Kidney (tissue), 13 donors: ENCODE measurements at regions not wholly inside any gene's neighbourhood (a gene's known extent, or its start where the extent isn't known, plus 50 kb on each side); places are given as distances from the start of the nearest gene placed in this dataset.

Experiments used
- DNase-seq, 5 donors: peaks; one replicate each; pipeline ENCODE4 v3.0.0-alpha.2; 2013 to 2020
- FAIRE-seq: peaks from 2 replicates; lab custom pipeline; 2012; peaks lifted over from hg19 to GRCh38; lab: Jason Lieb, UNC
- H3K27ac ChIP-seq, 2 donors: one replicate each; pipeline ENCODE4 v1.7.0; 2013; ENCODE audit warnings: low read depth in 2 of 2, low read length in 2 of 2, inconsistent platforms in 1 of 2
- H3K27me3 ChIP-seq: one replicate; pipeline ENCODE4 v1.7.1; 2013; ENCODE audit warnings: low read length, inconsistent platforms; ENCODE audit not compliant: control insufficient read depth, insufficient read depth
- H3K36me3 ChIP-seq, 3 donors: one replicate each; pipeline versions ENCODE4 v1.7.0 to v1.7.1; 2013; ENCODE audit warnings: low read length in 3 of 3, control low read depth in 1 of 3, inconsistent platforms in 1 of 3; ENCODE audit not compliant: insufficient read depth in 3 of 3, control insufficient read depth in 2 of 3
- H3K4me1 ChIP-seq, 3 donors: one replicate each; pipeline versions ENCODE4 v1.7.0 to v1.7.1; 2013; ENCODE audit warnings: low read length in 3 of 3, inconsistent platforms in 1 of 3, low read depth in 1 of 3; ENCODE audit not compliant: control insufficient read depth in 2 of 3, insufficient read depth in 2 of 3
- H3K4me3 ChIP-seq, 3 donors: one replicate each; pipeline versions ENCODE4 v1.7.0 to v1.8.1; 2013; ENCODE audit warnings: low read length in 3 of 3, control low read depth in 1 of 3, inconsistent platforms in 1 of 3
- H3K9ac ChIP-seq, 3 donors: one replicate each; pipeline versions ENCODE4 v1.7.0 to v1.7.1; 2013; ENCODE audit warnings: low read length in 3 of 3, control low read depth in 1 of 3, inconsistent platforms in 1 of 3
- H3K9me3 ChIP-seq, 3 donors: one replicate each; pipeline versions ENCODE4 v1.7.0 to v1.7.1; 2013; ENCODE audit warnings: low read length in 3 of 3, control low read depth in 1 of 3, inconsistent platforms in 1 of 3; ENCODE audit not compliant: control insufficient read depth in 2 of 3, insufficient read depth in 1 of 3
- CTCF ChIP-seq: IDR thresholded peaks from 3 replicates; pipeline ENCODE4 v1.5.1; 2012; ENCODE audit warnings: mild to moderate bottlenecking, moderate library complexity, borderline replicate concordance; ENCODE audit not compliant: insufficient read depth; ENCODE audit errors: extremely low read depth
- intact Hi-C: fragments of 100-400 bp; cut with DNase I; formaldehyde crosslinking; loops from one replicate; pipeline ENCODE4 v1.11.1; 2022
- donor health status: control.
- donor health status: control.
- donor health status: control.
- donor health status: control.
- donor health status: control.
- donor health status: DM: yes; HTN: yes; CAD: no.
- donor health status: Normal renal cell carcinoma (clear cell type).

GRCh38 chr5:82564963-82565362 lies 286.8 kb upstream of the RPS23 start:
- TF ChIP-seq CTCF = no peak
- no peaks in the 10 kb centered on the region for H3K27me3 ChIP-seq
- intact Hi-C loops = no loop called here
- H3K4me3 ChIP-seq = no peak overlapping the region
- no peak for DNase-seq
- H3K9ac ChIP-seq = no peak overlapping the region
- H3K4me1 ChIP-seq = peaks cover 0 to 17% (median 3%) of the 10 kb centered on the region in 3 donors
- FAIRE-seq = no peak
- H3K9me3 ChIP-seq = no peaks in the 10 kb centered on the region
- H3K27ac ChIP-seq = no peak overlapping the region
- no peaks in the 10 kb centered on the region for H3K36me3 ChIP-seq

GRCh38 chr5:82563745-82564144 lies 285.6 kb upstream of the RPS23 start:
- FAIRE-seq (no peak), DNase-seq (no peak)
- intact Hi-C loops = no loop called here
- H3K27me3 ChIP-seq = no peaks in the 10 kb centered on the region
- no peak overlapping the region for H3K4me3 ChIP-seq
- no peak overlapping the region for H3K9ac ChIP-seq
- no peak for TF ChIP-seq CTCF
- H3K36me3 ChIP-seq = no peaks in the 10 kb centered on the region
- no peaks in the 10 kb centered on the region for H3K9me3 ChIP-seq
- H3K27ac ChIP-seq = no peak overlapping the region
- peaks cover 0 to 17% (median 3%) of the 10 kb centered on the region in 3 donors for H3K4me1 ChIP-seq

- peaks cover 0 to 17% (median 3%) of the 10 kb centered on the region in 3 donors for H3K4me1 ChIP-seq
- H3K9ac ChIP-seq = no peak overlapping the region
- DNase-seq = peak in 2 of 5 donors; percentile 24 to 34
- no peak for TF ChIP-seq CTCF
- FAIRE-seq = no peak
- H3K4me3 ChIP-seq = no peak overlapping the region
- intact Hi-C loops = no loop called here
- H3K9me3 ChIP-seq = no peaks in the 10 kb centered on the region
- H3K27ac ChIP-seq = no peak overlapping the region
- H3K27me3 ChIP-seq = no peaks in the 10 kb centered on the region
- no peaks in the 10 kb centered on the region for H3K36me3 ChIP-seq
These were observed 284.6 kb upstream of the RPS23 start for GRCh38 chr5:82562696-82563240.

DNA sequence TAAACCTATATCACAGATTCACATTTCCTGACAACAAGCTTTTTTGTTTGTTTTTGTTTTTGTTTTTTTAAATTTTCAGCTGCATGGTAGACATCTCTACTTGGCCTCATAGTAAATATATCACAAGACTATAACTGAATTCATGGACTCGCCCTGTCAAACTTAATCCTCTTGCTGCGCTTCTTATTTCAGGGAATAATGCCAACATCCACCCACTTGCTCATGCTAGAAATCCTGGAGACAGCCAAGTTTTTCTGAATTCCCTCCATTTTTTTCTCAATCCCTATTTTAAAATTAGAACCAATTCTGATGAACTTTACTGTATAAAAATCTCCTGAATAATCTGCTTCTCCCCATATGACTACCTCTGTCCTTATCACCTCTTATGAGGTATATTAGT lies 283.6 kb upstream of the RPS23 start:
- H3K9ac ChIP-seq = no peak overlapping the region
- H3K27ac ChIP-seq = no peak overlapping the region
- no peak for TF ChIP-seq CTCF
- no peaks in the 10 kb centered on the region for H3K27me3 ChIP-seq
- no peaks in the 10 kb centered on the region for H3K9me3 ChIP-seq
- H3K36me3 ChIP-seq = no peaks in the 10 kb centered on the region
- DNase-seq = no peak
- intact Hi-C loops = no loop called here
- no peak for FAIRE-seq
- no peak overlapping the region for H3K4me3 ChIP-seq
- peaks cover 0 to 17% (median 3%) of the 10 kb centered on the region in 3 donors for H3K4me1 ChIP-seq
